KMS-11 (cell line): ENCODE measurements at regions not wholly inside any gene's neighbourhood (a gene's known extent, or its start where the extent isn't known, plus 50 kb on each side); places are given as distances from the start of the nearest gene placed in this dataset.

Source experiments
- H2AFZ ChIP-seq: fragments of 200-600 bp; sonication (generic); 2 replicates; pipeline ENCODE4 v1.6.1; 2016; ENCODE audit warnings: antibody characterized with exemption, mixed run types, low read depth
- H3K27ac ChIP-seq: fragments of 200-600 bp; sonication (generic); 2 replicates; pipeline ENCODE4 v1.6.1; 2016; ENCODE audit warnings: mild to moderate bottlenecking, mixed run types
- H3K27me3 ChIP-seq: fragments of 200-600 bp; sonication (generic); 2 replicates; pipeline ENCODE4 v1.6.1; 2017; ENCODE audit warnings: mild to moderate bottlenecking, low read depth, mixed run types, moderate library complexity; ENCODE audit not compliant: insufficient read depth
- H3K36me3 ChIP-seq: fragments of 200-600 bp; sonication (generic); 2 replicates; pipeline ENCODE4 v1.6.1; 2017; ENCODE audit warnings: mild to moderate bottlenecking, mixed run types; ENCODE audit not compliant: insufficient read depth
- H3K4me1 ChIP-seq: fragments of 200-600 bp; sonication (generic); 2 replicates; pipeline ENCODE4 v1.6.1; 2016; ENCODE audit warnings: mild to moderate bottlenecking, low read depth, mixed run types; ENCODE audit not compliant: poor library complexity, severe bottlenecking
- H3K4me2 ChIP-seq: fragments of 200-600 bp; sonication (generic); 2 replicates; pipeline ENCODE4 v1.7.0; 2016; ENCODE audit warnings: mild to moderate bottlenecking, mixed run types
- H3K4me3 ChIP-seq: fragments of 200-600 bp; sonication (generic); IDR thresholded peaks from 2 replicates; pipeline ENCODE4 v1.6.1; 2017; ENCODE audit warnings: low read depth, low read length, mixed read lengths; ENCODE audit not compliant: insufficient read depth
- H3K79me2 ChIP-seq: fragments of 200-600 bp; sonication (generic); 2 replicates; pipeline ENCODE4 v1.6.1; 2016; ENCODE audit warnings: low read depth, mixed run types; ENCODE audit not compliant: insufficient read depth
- H3K9ac ChIP-seq: fragments of 200-600 bp; sonication (generic); 2 replicates; pipeline ENCODE4 v1.6.1; 2016; ENCODE audit warnings: mild to moderate bottlenecking, mixed run types
- H4K20me1 ChIP-seq: fragments of 200-600 bp; sonication (generic); 2 replicates; pipeline ENCODE4 v1.6.1; 2016; ENCODE audit warnings: mild to moderate bottlenecking, mixed run types; ENCODE audit not compliant: insufficient read depth
- TF ChIP-seq, protein P1 (sequence below): fragments of 200-600 bp; sonication (generic); conservative IDR thresholded peaks from 2 replicates; pipeline ENCODE4 v1.6.1; 2017; ENCODE audit warnings: low read depth, mild to moderate bottlenecking, antibody characterized with exemption, low read length, moderate library complexity, mixed read lengths

DNA sequence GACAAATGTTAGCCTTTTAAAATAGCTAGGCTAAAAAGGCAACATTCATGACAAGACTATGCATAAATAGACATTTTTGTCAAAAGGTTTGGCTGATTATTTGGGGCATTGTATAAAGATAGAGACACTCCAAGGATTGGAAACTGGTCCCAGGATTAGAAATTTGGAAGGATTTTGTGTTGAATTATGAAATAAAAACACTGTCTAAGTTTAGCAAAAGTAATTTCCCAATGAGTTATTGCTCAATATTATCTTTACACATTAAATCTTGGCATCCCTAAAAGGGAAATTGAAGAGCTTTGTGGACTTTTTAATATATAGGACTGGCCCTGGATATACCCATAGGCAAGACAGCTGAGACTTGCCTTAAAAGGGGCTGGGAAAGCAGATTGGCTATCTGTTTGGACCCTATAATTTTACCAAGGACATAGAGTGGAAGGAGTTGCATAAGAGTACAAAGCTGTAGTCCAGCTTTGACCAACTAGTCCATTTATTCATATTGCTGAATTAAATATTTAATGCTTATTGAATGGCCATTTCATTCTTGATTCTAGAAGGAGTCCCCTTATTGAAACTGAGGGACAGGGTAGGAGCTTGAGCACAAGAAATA is 382.7 kb downstream of the METTL15 start:
- no peaks in the 10 kb centered on the region for H4K20me1 ChIP-seq
- no peak overlapping the region for H3K4me2 ChIP-seq
- no peaks in the 10 kb centered on the region for H3K79me2 ChIP-seq
- H3K4me3 ChIP-seq: no peak overlapping the region
- no peaks in the 10 kb centered on the region for H3K27me3 ChIP-seq
- no peaks in the 10 kb centered on the region for H3K4me1 ChIP-seq
- no peak overlapping the region for H3K27ac ChIP-seq
- no peak overlapping the region for H2AFZ ChIP-seq
- TF ChIP-seq, protein P1, sequence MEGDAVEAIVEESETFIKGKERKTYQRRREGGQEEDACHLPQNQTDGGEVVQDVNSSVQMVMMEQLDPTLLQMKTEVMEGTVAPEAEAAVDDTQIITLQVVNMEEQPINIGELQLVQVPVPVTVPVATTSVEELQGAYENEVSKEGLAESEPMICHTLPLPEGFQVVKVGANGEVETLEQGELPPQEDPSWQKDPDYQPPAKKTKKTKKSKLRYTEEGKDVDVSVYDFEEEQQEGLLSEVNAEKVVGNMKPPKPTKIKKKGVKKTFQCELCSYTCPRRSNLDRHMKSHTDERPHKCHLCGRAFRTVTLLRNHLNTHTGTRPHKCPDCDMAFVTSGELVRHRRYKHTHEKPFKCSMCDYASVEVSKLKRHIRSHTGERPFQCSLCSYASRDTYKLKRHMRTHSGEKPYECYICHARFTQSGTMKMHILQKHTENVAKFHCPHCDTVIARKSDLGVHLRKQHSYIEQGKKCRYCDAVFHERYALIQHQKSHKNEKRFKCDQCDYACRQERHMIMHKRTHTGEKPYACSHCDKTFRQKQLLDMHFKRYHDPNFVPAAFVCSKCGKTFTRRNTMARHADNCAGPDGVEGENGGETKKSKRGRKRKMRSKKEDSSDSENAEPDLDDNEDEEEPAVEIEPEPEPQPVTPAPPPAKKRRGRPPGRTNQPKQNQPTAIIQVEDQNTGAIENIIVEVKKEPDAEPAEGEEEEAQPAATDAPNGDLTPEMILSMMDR: no peak
- no peak overlapping the region for H3K9ac ChIP-seq
- no peaks in the 10 kb centered on the region for H3K36me3 ChIP-seq

DNA sequence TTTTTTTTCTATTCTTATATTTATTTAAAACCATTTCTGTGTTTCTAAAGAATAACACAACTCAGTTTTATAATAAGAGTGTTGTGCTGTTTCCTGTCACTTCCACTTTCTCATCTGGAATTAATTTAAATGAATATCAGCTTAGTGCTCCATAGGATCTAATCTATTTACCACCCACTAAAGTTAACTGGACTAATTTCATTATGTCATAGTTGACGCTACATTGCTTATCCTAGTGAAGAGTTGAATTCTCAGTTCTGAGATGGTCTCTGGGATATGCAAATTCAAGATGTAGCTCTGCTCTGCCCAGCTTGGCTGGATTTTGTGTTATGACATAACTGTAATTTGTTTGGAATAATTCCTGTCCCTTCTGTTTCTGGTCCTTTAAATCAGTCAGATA is 380.1 kb downstream of the METTL15 start:
- H3K36me3 ChIP-seq: no peaks in the 10 kb centered on the region
- no peaks in the 10 kb centered on the region for H3K79me2 ChIP-seq
- TF ChIP-seq, protein P1: no peak

DNA sequence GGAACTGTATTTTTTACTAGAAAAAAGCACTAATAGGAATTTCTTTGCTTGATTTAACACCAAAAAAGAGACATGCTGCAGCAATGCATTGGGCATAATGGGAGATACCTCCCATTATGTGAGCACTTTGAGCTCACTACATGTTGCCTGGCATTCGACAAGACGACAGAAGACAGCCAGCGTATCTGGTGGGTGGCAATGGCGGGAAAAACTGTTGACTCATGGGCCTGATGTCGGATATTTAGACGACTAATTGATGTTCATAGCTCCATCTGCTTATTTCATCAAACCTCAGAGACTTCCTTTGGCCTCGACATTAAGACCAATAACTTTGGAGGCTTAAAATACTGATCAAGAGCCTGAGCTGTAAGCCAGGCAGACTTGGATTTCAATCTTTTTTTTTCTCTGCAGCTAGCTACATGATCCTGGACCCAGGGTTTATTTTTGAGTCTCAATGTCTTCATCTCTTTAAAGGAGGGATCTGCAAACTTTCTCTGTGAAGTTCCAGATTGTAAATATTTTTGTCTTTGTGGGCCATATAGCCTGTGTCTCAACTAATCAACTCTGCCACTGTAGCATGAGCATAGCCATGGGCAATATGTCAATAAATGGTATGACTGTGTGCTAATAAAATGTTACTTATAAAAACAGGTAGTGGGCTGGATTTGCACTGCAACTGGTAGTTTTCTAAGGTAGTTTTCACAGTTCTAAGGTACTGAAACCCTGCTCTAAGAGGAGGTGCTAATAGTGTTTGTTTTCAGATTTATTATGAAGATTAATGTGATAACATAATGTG is 375.1 kb downstream of the METTL15 start:
- Histone ChIP-seq H2AFZ (no peak overlapping the region), H4K20me1 (no peaks in the 10 kb centered on the region), H3K4me3 (no peak overlapping the region), H3K79me2 (no peaks in the 10 kb centered on the region), H3K27ac (no peak overlapping the region), H3K4me1 (no peaks in the 10 kb centered on the region), H3K27me3 (no peaks in the 10 kb centered on the region), H3K36me3 (no peaks in the 10 kb centered on the region), H3K9ac (no peak overlapping the region), H3K4me2 (no peak overlapping the region)
- TF ChIP-seq, protein P1: no peak

More for the DNA sequence above, 380.1 kb downstream of the METTL15 start:
- H3K4me3 ChIP-seq: no peak overlapping the region
- no peaks in the 10 kb centered on the region for H3K4me1 ChIP-seq
- no peak overlapping the region for H3K9ac ChIP-seq
- no peak overlapping the region for H3K4me2 ChIP-seq
- no peak overlapping the region for H3K27ac ChIP-seq
- H4K20me1 ChIP-seq: no peaks in the 10 kb centered on the region
- H3K27me3 ChIP-seq: no peaks in the 10 kb centered on the region
- no peak overlapping the region for H2AFZ ChIP-seq

DNA sequence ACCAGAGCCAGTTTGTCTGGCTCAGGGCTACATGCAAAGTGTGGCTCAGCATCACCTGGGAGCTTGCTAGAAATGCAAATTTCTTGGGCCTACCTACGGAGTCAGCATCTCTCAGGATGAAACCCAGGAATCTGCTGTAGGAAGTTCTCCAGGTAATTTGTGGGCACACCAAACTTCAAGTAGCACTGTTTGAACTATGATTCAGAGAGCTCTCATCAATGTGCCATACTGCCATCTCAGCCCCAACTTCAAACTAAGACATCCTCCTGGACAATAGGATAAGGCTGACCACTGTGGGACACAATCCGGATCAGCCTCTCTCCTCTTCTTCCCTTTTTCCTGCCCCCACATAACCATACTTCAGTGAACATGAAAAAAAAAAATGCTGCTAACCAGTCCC is 374.5 kb downstream of the METTL15 start:
- TF ChIP-seq, protein P1: no peak
- Histone ChIP-seq H3K4me3 (no peak overlapping the region), H3K27ac (no peak overlapping the region)

More for the DNA sequence above, 374.5 kb downstream of the METTL15 start:
- H3K36me3 ChIP-seq: no peaks in the 10 kb centered on the region
- no peaks in the 10 kb centered on the region for H3K79me2 ChIP-seq
- no peaks in the 10 kb centered on the region for H3K4me1 ChIP-seq
- H4K20me1 ChIP-seq: no peaks in the 10 kb centered on the region
- no peaks in the 10 kb centered on the region for H3K27me3 ChIP-seq
- H3K4me2 ChIP-seq: no peak overlapping the region
- no peak overlapping the region for H2AFZ ChIP-seq
- H3K9ac ChIP-seq: no peak overlapping the region
